Glutamatergic neuron (in vitro differentiated cells): ENCODE measurements at regions not wholly inside any gene's neighbourhood (a gene's known extent, or its start where the extent isn't known, plus 50 kb on each side); places are given as distances from the start of the nearest gene placed in this dataset.
"Not testable (repeated sequence)": the region's sequence is repeated elsewhere in the genome, so short reads cannot be mapped to it uniquely, and the experiment has no call there.

ENCODE experiments used
- DNase-seq: peaks from one replicate; pipeline ENCODE4 v3.0.0; 2022
- H3K27ac Mint-ChIP-seq: one replicate; pipeline ENCODE4 v1.8.0; 2020; ENCODE audit warnings: mild to moderate bottlenecking, mixed read lengths, inconsistent platforms; ENCODE audit not compliant: unreplicated experiment
- H3K27me3 Mint-ChIP-seq: one replicate; pipeline ENCODE4 v1.8.0; 2020; ENCODE audit warnings: mild to moderate bottlenecking, moderate library complexity, mixed read lengths, inconsistent platforms; ENCODE audit not compliant: unreplicated experiment
- H3K36me3 Mint-ChIP-seq: one replicate; pipeline ENCODE4 v1.8.0; 2020; ENCODE audit warnings: mild to moderate bottlenecking, mixed read lengths, inconsistent platforms; ENCODE audit not compliant: unreplicated experiment
- H3K4me1 Mint-ChIP-seq: one replicate; pipeline ENCODE4 v1.8.0; 2020; ENCODE audit warnings: mild to moderate bottlenecking, low read depth, mixed read lengths, inconsistent platforms; ENCODE audit not compliant: unreplicated experiment
- H3K4me3 Mint-ChIP-seq: one replicate; pipeline ENCODE4 v1.8.0; 2020; ENCODE audit warnings: mild to moderate bottlenecking, mixed read lengths, inconsistent platforms; ENCODE audit not compliant: unreplicated experiment
- H3K9me3 Mint-ChIP-seq: one replicate; pipeline ENCODE4 v1.8.0; 2020; ENCODE audit warnings: mild to moderate bottlenecking, moderate library complexity, mixed read lengths, inconsistent platforms; ENCODE audit not compliant: unreplicated experiment
- TF ChIP-seq, protein P1 (sequence below): fragments of 200-600 bp; sonication (generic); IDR thresholded peaks from one replicate; pipeline ENCODE4 v1.5.0; 2021; ENCODE audit not compliant: partially characterized antibody, unreplicated experiment

DNA sequence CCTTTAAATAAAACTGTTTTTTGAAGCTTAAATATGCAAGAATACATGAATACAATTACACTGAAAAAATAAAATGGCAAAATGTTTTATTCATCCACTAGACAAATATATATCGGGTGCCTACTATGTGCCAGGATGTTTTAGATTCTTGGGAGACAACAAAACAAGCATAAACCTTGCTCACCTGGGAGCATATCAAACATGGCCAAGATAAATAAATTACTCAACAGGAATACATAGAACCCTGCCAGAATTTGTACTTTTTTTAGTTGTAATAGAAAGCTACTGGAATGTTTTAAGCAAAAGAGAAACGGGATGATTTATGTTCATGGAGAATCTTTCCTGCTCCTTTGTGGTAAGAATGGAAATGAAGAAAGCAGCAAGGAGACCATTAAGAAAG, 2358.5 kb upstream of the PCDH20 start:
- TF ChIP-seq, protein P1, sequence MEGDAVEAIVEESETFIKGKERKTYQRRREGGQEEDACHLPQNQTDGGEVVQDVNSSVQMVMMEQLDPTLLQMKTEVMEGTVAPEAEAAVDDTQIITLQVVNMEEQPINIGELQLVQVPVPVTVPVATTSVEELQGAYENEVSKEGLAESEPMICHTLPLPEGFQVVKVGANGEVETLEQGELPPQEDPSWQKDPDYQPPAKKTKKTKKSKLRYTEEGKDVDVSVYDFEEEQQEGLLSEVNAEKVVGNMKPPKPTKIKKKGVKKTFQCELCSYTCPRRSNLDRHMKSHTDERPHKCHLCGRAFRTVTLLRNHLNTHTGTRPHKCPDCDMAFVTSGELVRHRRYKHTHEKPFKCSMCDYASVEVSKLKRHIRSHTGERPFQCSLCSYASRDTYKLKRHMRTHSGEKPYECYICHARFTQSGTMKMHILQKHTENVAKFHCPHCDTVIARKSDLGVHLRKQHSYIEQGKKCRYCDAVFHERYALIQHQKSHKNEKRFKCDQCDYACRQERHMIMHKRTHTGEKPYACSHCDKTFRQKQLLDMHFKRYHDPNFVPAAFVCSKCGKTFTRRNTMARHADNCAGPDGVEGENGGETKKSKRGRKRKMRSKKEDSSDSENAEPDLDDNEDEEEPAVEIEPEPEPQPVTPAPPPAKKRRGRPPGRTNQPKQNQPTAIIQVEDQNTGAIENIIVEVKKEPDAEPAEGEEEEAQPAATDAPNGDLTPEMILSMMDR: no peak
- H3K27ac Mint-ChIP-seq: no peak overlapping the region
- no peaks in the 10 kb centered on the region for H3K36me3 Mint-ChIP-seq
- H3K4me3 Mint-ChIP-seq: no peak overlapping the region
- no peaks in the 10 kb centered on the region for H3K27me3 Mint-ChIP-seq
- DNase-seq: no peak
- no peaks in the 10 kb centered on the region for H3K9me3 Mint-ChIP-seq
- no peaks in the 10 kb centered on the region for H3K4me1 Mint-ChIP-seq

DNA sequence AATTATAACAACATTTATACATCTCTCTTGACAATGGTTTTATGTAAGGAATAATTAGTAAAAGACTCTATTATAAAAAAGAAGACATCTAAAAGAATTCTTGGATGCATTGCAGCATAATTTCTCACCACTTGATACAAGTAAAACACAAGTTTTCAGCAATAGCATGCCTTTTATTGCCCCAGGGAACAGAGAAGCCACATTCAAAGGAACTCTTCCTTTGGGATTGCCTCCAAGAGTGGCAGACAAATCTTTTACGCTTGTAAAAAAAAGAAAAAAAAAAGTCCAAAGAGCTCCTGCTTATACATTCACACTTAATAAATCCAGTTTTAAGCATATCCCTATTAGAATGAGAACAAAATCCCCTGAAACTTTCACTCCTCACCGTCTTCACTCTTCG, 2357.8 kb upstream of the PCDH20 start:
- TF ChIP-seq, protein P1: no peak
- H3K36me3 Mint-ChIP-seq: no peaks in the 10 kb centered on the region
- H3K27ac Mint-ChIP-seq: no peak overlapping the region
- H3K4me3 Mint-ChIP-seq: no peak overlapping the region
- no peak for DNase-seq
- H3K9me3 Mint-ChIP-seq: no peaks in the 10 kb centered on the region
- no peaks in the 10 kb centered on the region for H3K4me1 Mint-ChIP-seq
- no peaks in the 10 kb centered on the region for H3K27me3 Mint-ChIP-seq

DNA sequence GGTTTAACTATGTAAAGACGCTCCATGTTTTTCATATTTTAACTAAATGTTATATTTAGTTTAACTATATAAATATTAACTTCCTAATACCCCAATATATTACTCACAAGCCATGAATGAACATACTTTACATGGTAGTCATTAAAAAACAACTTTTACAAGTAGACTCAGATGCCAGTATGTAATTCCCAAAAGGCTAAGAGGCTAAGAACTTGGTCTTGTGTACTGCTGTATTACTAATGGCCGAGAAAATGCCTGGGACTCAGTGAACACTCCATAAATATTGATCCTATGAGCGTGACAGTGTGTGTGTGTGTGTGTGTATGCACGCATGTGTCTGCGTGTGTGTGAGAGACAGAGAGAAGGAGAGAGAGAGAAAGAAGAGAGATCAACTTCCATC, 2342.0 kb upstream of the PCDH20 start:
- not testable (repeated sequence) for H3K36me3 Mint-ChIP-seq, H3K4me1 Mint-ChIP-seq, H3K27ac Mint-ChIP-seq, H3K9me3 Mint-ChIP-seq, H3K27me3 Mint-ChIP-seq, H3K4me3 Mint-ChIP-seq
- peak; percentile 25 for DNase-seq

DNA sequence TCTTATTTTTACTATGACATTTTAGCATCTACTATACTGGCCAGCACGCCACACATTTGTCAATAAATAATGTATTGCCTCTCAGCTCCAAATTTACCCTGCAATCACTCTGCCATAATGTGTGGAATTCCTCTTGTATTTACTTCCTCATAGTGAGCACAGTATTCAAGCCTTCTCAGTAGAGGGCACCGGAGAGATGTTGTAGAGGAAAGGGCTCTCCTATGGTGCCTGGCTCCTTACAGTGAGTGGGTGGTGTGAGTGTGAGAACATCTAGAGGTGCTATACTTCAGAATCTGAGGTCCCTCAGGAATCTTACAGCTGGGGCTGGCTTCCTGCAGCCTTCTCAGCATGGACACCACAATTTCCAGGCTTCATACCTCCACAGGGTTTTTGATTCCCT, 2334.2 kb upstream of the PCDH20 start:
- H3K9me3 Mint-ChIP-seq, H3K4me3 Mint-ChIP-seq, DNase-seq, H3K4me1 Mint-ChIP-seq, H3K27me3 Mint-ChIP-seq, H3K36me3 Mint-ChIP-seq, H3K27ac Mint-ChIP-seq: not testable (repeated sequence)

DNA sequence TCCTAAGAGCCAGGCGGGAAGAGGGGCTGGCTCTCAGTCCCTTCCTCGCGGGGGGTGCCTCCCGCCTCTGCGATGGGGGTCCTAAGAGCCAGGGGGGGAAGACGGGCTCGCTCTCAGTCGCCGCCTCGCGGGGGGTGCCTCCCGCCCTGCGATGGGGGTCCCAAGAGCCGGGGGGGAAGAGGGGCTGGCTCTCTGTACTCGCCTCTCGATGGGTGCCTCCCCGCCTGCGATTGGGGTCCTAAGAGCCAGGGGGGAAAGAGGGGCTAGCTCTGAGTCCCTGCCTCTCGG, 2326.1 kb upstream of the PCDH20 start:
- H3K27me3 Mint-ChIP-seq, DNase-seq, H3K4me3 Mint-ChIP-seq, H3K27ac Mint-ChIP-seq, H3K9me3 Mint-ChIP-seq, H3K36me3 Mint-ChIP-seq, H3K4me1 Mint-ChIP-seq: not testable (repeated sequence)

DNA sequence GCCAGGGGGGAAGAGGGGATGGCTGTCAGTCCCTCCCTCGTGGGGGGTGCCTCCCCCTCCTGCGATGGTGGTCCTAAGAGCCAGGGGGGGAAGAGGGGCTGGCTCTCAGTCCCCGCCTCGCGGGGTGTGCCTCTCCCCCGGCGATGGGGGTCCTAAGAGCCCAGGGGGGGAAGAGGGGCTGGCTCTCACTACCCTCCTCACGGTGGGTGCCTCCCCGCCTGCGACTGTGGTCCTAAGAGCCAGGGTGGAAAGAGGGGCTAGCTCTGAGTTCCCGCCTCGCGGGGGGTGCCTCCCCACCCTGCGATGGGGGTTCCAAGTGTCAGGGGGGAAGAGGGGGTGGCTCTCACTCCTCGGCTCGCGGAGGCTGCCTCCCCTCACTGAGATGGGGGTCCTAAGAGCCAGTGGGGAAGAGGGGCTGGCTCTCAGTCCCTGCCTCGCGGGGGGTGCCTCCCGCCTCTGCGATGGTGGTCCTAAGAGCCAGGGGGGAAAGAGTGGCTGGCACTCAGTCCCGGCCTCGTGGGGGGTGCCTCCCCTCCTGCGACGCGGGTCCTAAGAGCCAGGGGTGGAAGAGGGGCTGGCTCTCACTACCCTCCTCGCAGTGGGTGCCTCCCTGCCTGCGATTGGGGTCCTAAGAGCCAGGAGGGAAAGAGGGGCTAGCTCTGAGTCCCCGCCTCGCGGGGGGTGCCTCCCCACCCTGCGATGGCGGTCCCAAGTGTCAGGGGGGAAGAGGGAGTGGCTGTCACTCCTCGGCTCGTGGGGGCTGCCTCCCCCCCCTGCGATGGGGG, 2325.6 kb upstream of the PCDH20 start:
- DNase-seq: no peak
- peaks cover 7% of the 10 kb centered on the region for H3K36me3 Mint-ChIP-seq
- H3K4me1 Mint-ChIP-seq: no peaks in the 10 kb centered on the region
- peaks cover 4% of the 10 kb centered on the region for H3K27me3 Mint-ChIP-seq
- H3K9me3 Mint-ChIP-seq: peaks cover 7% of the 10 kb centered on the region
- no peak overlapping the region for H3K4me3 Mint-ChIP-seq
- H3K27ac Mint-ChIP-seq: no peak overlapping the region
- TF ChIP-seq, protein P1: no peak

DNA sequence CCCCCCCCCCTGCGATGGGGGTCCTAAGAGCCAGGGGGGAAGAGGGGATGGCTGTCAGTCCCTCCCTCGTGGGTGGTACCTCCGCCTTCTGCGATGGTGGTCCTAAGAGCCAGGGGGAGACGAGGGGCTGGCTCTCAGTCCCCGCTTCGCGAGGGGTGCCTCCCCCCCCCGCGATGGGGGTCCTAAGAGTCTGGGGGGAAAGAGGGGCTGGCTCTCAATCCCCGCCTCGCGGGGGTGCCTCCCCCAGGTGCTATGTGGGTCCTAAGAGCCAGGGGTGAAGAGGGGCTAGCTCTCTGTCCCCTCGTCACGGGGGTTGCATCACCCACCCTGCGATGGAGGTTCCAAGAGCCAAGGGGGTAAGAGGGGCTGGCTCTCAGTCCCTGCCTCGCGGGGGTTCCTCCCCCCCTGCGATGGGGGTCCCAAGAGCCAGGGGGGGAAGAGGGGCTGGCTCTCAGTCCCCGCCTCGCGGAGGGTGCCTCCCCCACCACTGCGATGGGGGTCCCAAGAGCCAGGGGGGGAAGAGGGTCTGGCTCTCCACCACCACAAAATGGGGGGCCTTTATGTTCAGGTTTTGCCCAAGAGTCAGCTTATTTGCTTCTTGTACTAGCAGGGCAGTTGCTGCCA, 2323.6 kb upstream of the PCDH20 start:
- H3K4me3 Mint-ChIP-seq, H3K9me3 Mint-ChIP-seq, H3K27ac Mint-ChIP-seq, H3K27me3 Mint-ChIP-seq, H3K4me1 Mint-ChIP-seq, DNase-seq, H3K36me3 Mint-ChIP-seq: not testable (repeated sequence)
